Endothelial cell of umbilical vein (primary cell): ENCODE measurements at regions not wholly inside any gene's neighbourhood (a gene's known extent, or its start where the extent isn't known, plus 50 kb on each side); places are given as distances from the start of the nearest gene placed in this dataset.

Source experiments
- BruUV-seq: library from RNA; stranded (reverse); fragments of 400-500 nt; replicated peaks from 2 replicates; lab custom pipeline; 2021; lab: Mats Ljungman, UMichigan
- CTCF ChIA-PET: fragments of 300-600, 350-600 bp; sonication (Branson Sonifier 250); formaldehyde crosslinking; loops from one replicate; lab custom pipeline; 2021; ENCODE audit warnings: antibody characterized with exemption, inconsistent platforms; lab: Charles Lee
- POLR2A ChIA-PET: fragments of 300-600, 350-600 bp; sonication (Branson Sonifier 250); formaldehyde crosslinking; loops from one replicate; lab custom pipeline; 2021; ENCODE audit warnings: antibody characterized with exemption, inconsistent platforms; lab: Charles Lee
- DNase-seq: peaks from one replicate; pipeline ENCODE4 v3.0.0-alpha.2; 2011; ENCODE audit warnings: low read depth, low spot score
- FAIRE-seq: peaks from 2 replicates; lab custom pipeline; 2011; peaks lifted over from hg19 to GRCh38; lab: Jason Lieb, UNC
- H2AFZ ChIP-seq: 2 replicates; pipeline ENCODE4 v1.6.0; 2012; ENCODE audit warnings: low read depth, low read length, control low read depth, inconsistent platforms
- H3K27ac ChIP-seq: 2 replicates; pipeline ENCODE4 v1.5.1; 2011; ENCODE audit warnings: low read depth, mild to moderate bottlenecking, control low read depth, low read length, moderate library complexity; ENCODE audit not compliant: insufficient read depth
- H3K27me3 ChIP-seq, 2 experiments: 2 replicates each; pipeline versions ENCODE4 v1.6.0 to v1.6.1; 2011; ENCODE audit warnings: low read length in 2 of 2, mixed read lengths in 1 of 2; ENCODE audit not compliant: control insufficient read depth in 2 of 2, insufficient read depth in 2 of 2
- H3K36me3 ChIP-seq, 2 experiments: 2 replicates in 1 of 2; 3 replicates in 1 of 2; pipeline ENCODE4 v1.5.1; 2011; ENCODE audit warnings: low read length in 2 of 2, mild to moderate bottlenecking in 1 of 2, moderate library complexity in 1 of 2; ENCODE audit not compliant: control insufficient read depth in 2 of 2, insufficient read depth in 2 of 2; ENCODE audit errors: extremely low read depth in 1 of 2
- H3K4me1 ChIP-seq: 3 replicates; pipeline ENCODE4 v1.5.1; 2011; ENCODE audit warnings: mild to moderate bottlenecking, low read length; ENCODE audit not compliant: control insufficient read depth, insufficient read depth; ENCODE audit errors: extremely low read depth
- H3K4me2 ChIP-seq: 2 replicates; pipeline ENCODE4 v1.6.1; 2011; ENCODE audit warnings: low read length, control low read depth, mixed read lengths; ENCODE audit not compliant: insufficient read depth
- H3K4me3 ChIP-seq, 3 experiments: fragments of 200-600 bp in 1 of 3; sonication (generic), shearing (Covaris generic) in 1 of 3; replicated peaks in 1 of 3; 2 replicates each; pipeline ENCODE4 v1.5.1; 2011 to 2016; ENCODE audit warnings: control low read depth in 3 of 3, low read length in 3 of 3, mild to moderate bottlenecking in 2 of 3, inconsistent platforms in 1 of 3, low read depth in 1 of 3, moderate library complexity in 1 of 3; ENCODE audit not compliant: insufficient read depth in 1 of 3
- H3K79me2 ChIP-seq: 2 replicates; pipeline ENCODE4 v1.6.0; 2012; ENCODE audit warnings: low read length, inconsistent platforms; ENCODE audit not compliant: control insufficient read depth, insufficient read depth
- H3K9ac ChIP-seq: replicated peaks from 2 replicates; pipeline ENCODE3; 2011; ENCODE audit warnings: low read length, control low read depth; ENCODE audit not compliant: insufficient read depth; ENCODE audit errors: extremely low read depth
- H3K9me1 ChIP-seq: replicated peaks from 3 replicates; pipeline ENCODE4 v1.6.0; 2011; ENCODE audit warnings: mild to moderate bottlenecking, low read length; ENCODE audit not compliant: control insufficient read depth, insufficient read depth; ENCODE audit errors: extremely low read depth
- H3K9me3 ChIP-seq: replicated peaks from 2 replicates; pipeline ENCODE4 v1.5.1; 2012; ENCODE audit warnings: low read length, inconsistent platforms; ENCODE audit not compliant: control insufficient read depth, insufficient read depth
- H4K20me1 ChIP-seq: replicated peaks from 2 replicates; pipeline ENCODE3; 2011; ENCODE audit warnings: mild to moderate bottlenecking, low read length; ENCODE audit not compliant: control insufficient read depth, insufficient read depth; ENCODE audit errors: extremely low read depth
- CTCF ChIP-seq, 2 donors: IDR thresholded peaks; 1 replicate in 1 of 2; 2 replicates in 1 of 2; pipeline ENCODE4 v1.5.1; 2011; ENCODE audit warnings: low read length in 2 of 2, mild to moderate bottlenecking in 2 of 2, moderate library complexity in 2 of 2, control low read depth in 1 of 2, inconsistent platforms in 1 of 2, low read depth in 1 of 2; ENCODE audit not compliant: insufficient read depth in 1 of 2; ENCODE audit errors: extremely low read depth in 1 of 2
- EZH2 ChIP-seq: IDR thresholded peaks from 2 replicates; pipeline ENCODE4 v1.6.1; 2012; ENCODE audit warnings: borderline replicate concordance, low read depth, mild to moderate bottlenecking, moderate library complexity, low read length, inconsistent platforms; ENCODE audit not compliant: severe bottlenecking
- FOS ChIP-seq: IDR thresholded peaks from 2 replicates; pipeline ENCODE4 v1.6.1; 2011; ENCODE audit warnings: mild to moderate bottlenecking, low read length, moderate library complexity, borderline replicate concordance; ENCODE audit not compliant: insufficient read depth
- GATA2 ChIP-seq: IDR thresholded peaks from 2 replicates; pipeline ENCODE4 v1.7.0; 2011; ENCODE audit warnings: low read depth, mild to moderate bottlenecking, moderate library complexity, mixed read lengths, low read length; ENCODE audit not compliant: insufficient read length, insufficient read depth
- JUN ChIP-seq: IDR thresholded peaks from 2 replicates; pipeline ENCODE4 v1.6.1; 2011; ENCODE audit warnings: borderline replicate concordance, low read depth; ENCODE audit not compliant: insufficient read length, insufficient read depth
- MAX ChIP-seq: IDR thresholded peaks from 2 replicates; pipeline ENCODE4 v1.6.1; 2011; ENCODE audit not compliant: insufficient read depth, insufficient read length
- MYC ChIP-seq: IDR thresholded peaks from one replicate; pipeline ENCODE4 v1.6.1; 2011; ENCODE audit warnings: mild to moderate bottlenecking, low read depth, low read length
- POLR2AphosphoS5 ChIP-seq: IDR thresholded peaks from 2 replicates; pipeline ENCODE4 v1.6.1; 2012; ENCODE audit warnings: low read depth, mild to moderate bottlenecking, control low read depth, low read length, moderate library complexity; ENCODE audit not compliant: insufficient read depth
- dilution Hi-C: fragments of 300-500 bp; cut with MboI; formaldehyde crosslinking; loops from one replicate; pipeline ENCODE4 v1.15.0; 2019; ENCODE audit warnings: low sequenced_read_pairs; ENCODE audit not compliant: extremely low pct_ligation_motif_present
- intact Hi-C: fragments of 100-400 bp; cut with micrococcal nuclease; formaldehyde crosslinking; loops from one replicate; pipeline ENCODE4 v1.10.0; 2022

- Histone ChIP-seq H3K79me2 (no peaks in the 10 kb centered on the region), H3K9me3 (no peaks in the 10 kb centered on the region), H3K4me3 (no peak overlapping the region), H2AFZ (no peak overlapping the region), H3K27me3 (no peaks in the 10 kb centered on the region), H3K4me1 (no peaks in the 10 kb centered on the region), H3K9me1 (no peaks in the 10 kb centered on the region), H3K27ac (no peak overlapping the region), H3K36me3 (peaks cover 0 to 2% of the 10 kb centered on the region in 2 experiments), H3K4me2 (no peak overlapping the region), H4K20me1 (no peaks in the 10 kb centered on the region), H3K9ac (no peak overlapping the region)
- no TSS peak for BruUV-seq
- intact Hi-C loops (no loop called here), dilution Hi-C loops (no loop called here)
- no peak for TF ChIP-seq JUN
- no peak for TF ChIP-seq FOS
- TF ChIP-seq MYC = no peak
- no peak for TF ChIP-seq CTCF (IDR thresholded peaks at IDR 0.05; ENCODE audit: extremely low read depth in 1 of 2, insufficient read depth in 1 of 2, low read depth in 1 of 2, low read length in 2 of 2)
- no peak for TF ChIP-seq MAX
- no peak for TF ChIP-seq GATA2
- TF ChIP-seq POLR2AphosphoS5 = no peak
- TF ChIP-seq EZH2 = no peak
- no peak for FAIRE-seq
- POLR2A ChIA-PET = no interaction called here
- no peak for DNase-seq
- CTCF ChIA-PET = no interaction called here
Measured at GRCh38 chr4:122973465-122973864, 51.1 kb upstream of the NUDT6 start.
